ENCODE measurements at regions not wholly inside any gene's neighbourhood (a gene's known extent, or its start where the extent isn't known, plus 50 kb on each side); places are given as distances from the start of the nearest gene placed in this dataset.
"Not testable (repeated sequence)": the region's sequence is repeated elsewhere in the genome, so short reads cannot be mapped to it uniquely, and the experiment has no call there.

- TF ChIP-seq CTCF (IDR thresholded peaks at IDR 0.05; ENCODE audit: low read depth, low read length, missing control alignments): no peak
- no peak for DNase-seq (ENCODE audit: extremely low read depth, low read depth)
- H3K4me3 ChIP-seq (replicated peaks; ENCODE audit: low read depth, low read length): no peak overlapping the region
These were observed 139.8 kb upstream of the ELAC2 start for GRCh38 chr17:13157656-13158055.

GRCh38 chr17:13154930-13155329 is 137.1 kb upstream of the ELAC2 start:
- no peak for TF ChIP-seq CTCF (IDR thresholded peaks at IDR 0.05; ENCODE audit: low read depth, low read length, missing control alignments)
- no peak overlapping the region for H3K4me3 ChIP-seq (replicated peaks; ENCODE audit: low read depth, low read length)
- no peak for DNase-seq (ENCODE audit: extremely low read depth, low read depth)

- no peak for TF ChIP-seq CTCF (IDR thresholded peaks at IDR 0.05; ENCODE audit: low read depth, low read length, missing control alignments)
- no peak for DNase-seq (ENCODE audit: extremely low read depth, low read depth)
- no peak overlapping the region for H3K4me3 ChIP-seq (replicated peaks; ENCODE audit: low read depth, low read length)
These were observed 136.6 kb upstream of the ELAC2 start for GRCh38 chr17:13154398-13154797.

GRCh38 chr17:13153036-13153435 is 135.2 kb upstream of the ELAC2 start:
- DNase-seq (ENCODE audit: extremely low read depth, low read depth): no peak
- no peak overlapping the region for H3K4me3 ChIP-seq (replicated peaks; ENCODE audit: low read depth, low read length)
- TF ChIP-seq CTCF (IDR thresholded peaks at IDR 0.05; ENCODE audit: low read depth, low read length, missing control alignments): no peak

GRCh38 chr17:13152501-13152900 is 134.7 kb upstream of the ELAC2 start:
- DNase-seq (ENCODE audit: extremely low read depth, low read depth): no peak
- no peak overlapping the region for H3K4me3 ChIP-seq (replicated peaks; ENCODE audit: low read depth, low read length)
- no peak for TF ChIP-seq CTCF (IDR thresholded peaks at IDR 0.05; ENCODE audit: low read depth, low read length, missing control alignments)

- H3K4me3 ChIP-seq (replicated peaks; ENCODE audit: low read depth, low read length); DNase-seq (ENCODE audit: extremely low read depth, low read depth): not testable (repeated sequence)
These were observed 132.9 kb upstream of the ELAC2 start for GRCh38 chr17:13150738-13151137.

- TF ChIP-seq CTCF (IDR thresholded peaks at IDR 0.05; ENCODE audit: low read depth, low read length, missing control alignments): no peak
- no peak overlapping the region for H3K4me3 ChIP-seq (replicated peaks; ENCODE audit: low read depth, low read length)
- DNase-seq (ENCODE audit: extremely low read depth, low read depth): no peak
These were observed 125.2 kb upstream of the ELAC2 start for GRCh38 chr17:13143001-13143400.
